ENCODE measurements at regions not wholly inside any gene's neighbourhood (a gene's known extent, or its start where the extent isn't known, plus 50 kb on each side); places are given as distances from the start of the nearest gene placed in this dataset.

DNA sequence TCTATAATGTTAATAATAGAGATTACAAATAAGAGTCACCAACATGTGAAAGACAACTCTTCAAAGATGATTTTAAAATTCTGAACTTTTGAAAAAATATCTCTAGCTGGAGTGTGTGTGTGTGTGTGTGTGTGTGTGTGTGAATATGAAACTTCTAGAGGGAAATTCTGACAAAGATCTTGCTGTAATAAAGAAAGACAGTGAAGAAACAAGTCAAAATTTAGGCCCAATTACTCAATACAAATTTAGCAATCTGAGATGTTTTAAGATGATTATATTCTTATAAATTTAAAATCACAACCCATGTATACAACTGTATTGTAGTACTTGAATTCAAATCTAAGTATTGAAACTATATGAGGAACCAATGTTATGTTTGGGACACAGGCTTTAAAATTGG is 57.2 kb upstream of the UGP2 start:
- TF ChIP-seq, protein P1, sequence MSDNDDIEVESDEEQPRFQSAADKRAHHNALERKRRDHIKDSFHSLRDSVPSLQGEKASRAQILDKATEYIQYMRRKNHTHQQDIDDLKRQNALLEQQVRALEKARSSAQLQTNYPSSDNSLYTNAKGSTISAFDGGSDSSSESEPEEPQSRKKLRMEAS (IDR thresholded peaks at IDR 0.05): no peak
- no peak for TF ChIP-seq SREBF2 (IDR thresholded peaks at IDR 0.05)
- no peak for TF ChIP-seq CTCF (IDR thresholded peaks at IDR 0.05)
- no peak for TF ChIP-seq RAD21 (conservative IDR thresholded peaks at IDR 0.05 in 1 of 2, IDR thresholded peaks at IDR 0.05 in 1 of 2)
- no peak for TF ChIP-seq REST (IDR thresholded peaks at IDR 0.05)
- TF ChIP-seq, protein P2, sequence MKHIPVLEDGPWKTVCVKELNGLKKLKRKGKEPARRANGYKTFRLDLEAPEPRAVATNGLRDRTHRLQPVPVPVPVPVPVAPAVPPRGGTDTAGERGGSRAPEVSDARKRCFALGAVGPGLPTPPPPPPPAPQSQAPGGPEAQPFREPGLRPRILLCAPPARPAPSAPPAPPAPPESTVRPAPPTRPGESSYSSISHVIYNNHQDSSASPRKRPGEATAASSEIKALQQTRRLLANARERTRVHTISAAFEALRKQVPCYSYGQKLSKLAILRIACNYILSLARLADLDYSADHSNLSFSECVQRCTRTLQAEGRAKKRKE (CRISPR knock-in tag; IDR thresholded peaks at IDR 0.05; ENCODE audit: low read depth): no peak
- no peak for TF ChIP-seq ZFP36 (IDR thresholded peaks at IDR 0.05; ENCODE audit: borderline replicate concordance, partially characterized antibody)
- no peak for TF ChIP-seq EP300 (IDR thresholded peaks at IDR 0.05)
- no peak for TF ChIP-seq SMC3 (IDR thresholded peaks at IDR 0.05)
- TF ChIP-seq, protein P3, sequence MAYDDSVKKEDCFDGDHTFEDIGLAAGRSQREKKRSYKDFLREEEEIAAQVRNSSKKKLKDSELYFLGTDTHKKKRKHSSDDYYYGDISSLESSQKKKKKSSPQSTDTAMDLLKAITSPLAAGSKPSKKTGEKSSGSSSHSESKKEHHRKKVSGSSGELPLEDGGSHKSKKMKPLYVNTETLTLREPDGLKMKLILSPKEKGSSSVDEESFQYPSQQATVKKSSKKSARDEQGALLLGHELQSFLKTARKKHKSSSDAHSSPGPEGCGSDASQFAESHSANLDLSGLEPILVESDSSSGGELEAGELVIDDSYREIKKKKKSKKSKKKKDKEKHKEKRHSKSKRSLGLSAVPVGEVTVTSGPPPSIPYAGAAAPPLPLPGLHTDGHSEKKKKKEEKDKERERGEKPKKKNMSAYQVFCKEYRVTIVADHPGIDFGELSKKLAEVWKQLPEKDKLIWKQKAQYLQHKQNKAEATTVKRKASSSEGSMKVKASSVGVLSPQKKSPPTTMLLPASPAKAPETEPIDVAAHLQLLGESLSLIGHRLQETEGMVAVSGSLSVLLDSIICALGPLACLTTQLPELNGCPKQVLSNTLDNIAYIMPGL (CRISPR knock-in tag; IDR thresholded peaks at IDR 0.05; ENCODE audit: borderline replicate concordance): no peak
- TF ChIP-seq CHD4 (IDR thresholded peaks at IDR 0.05; ENCODE audit: borderline replicate concordance): no peak
- TF ChIP-seq NR3C1 (IDR thresholded peaks at IDR 0.05): no peak
- TF ChIP-seq, protein P4, sequence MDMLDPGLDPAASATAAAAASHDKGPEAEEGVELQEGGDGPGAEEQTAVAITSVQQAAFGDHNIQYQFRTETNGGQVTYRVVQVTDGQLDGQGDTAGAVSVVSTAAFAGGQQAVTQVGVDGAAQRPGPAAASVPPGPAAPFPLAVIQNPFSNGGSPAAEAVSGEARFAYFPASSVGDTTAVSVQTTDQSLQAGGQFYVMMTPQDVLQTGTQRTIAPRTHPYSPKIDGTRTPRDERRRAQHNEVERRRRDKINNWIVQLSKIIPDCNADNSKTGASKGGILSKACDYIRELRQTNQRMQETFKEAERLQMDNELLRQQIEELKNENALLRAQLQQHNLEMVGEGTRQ (IDR thresholded peaks at IDR 0.05): no peak
- TF ChIP-seq MAFK (IDR thresholded peaks at IDR 0.05; ENCODE audit: partially characterized antibody): no peak
